Femur (tissue), 1 donor: ENCODE measurements at regions not wholly inside any gene's neighbourhood (a gene's known extent, or its start where the extent isn't known, plus 50 kb on each side); places are given as distances from the start of the nearest gene placed in this dataset.
"Not testable (repeated sequence)": the region's sequence is repeated elsewhere in the genome, so short reads cannot be mapped to it uniquely, and the experiment has no call there.

Source experiments
- DNase-seq: peaks from one replicate; pipeline ENCODE4 v3.0.0-alpha.2; 2017

GRCh38 chr16:10275214-10275996 lies 93.2 kb upstream of the GRIN2A start:
- DNase-seq: not testable (repeated sequence)

- no peak for DNase-seq
Observed at GRCh38 chr16:10277597-10277996, 95.4 kb upstream of the GRIN2A start.

GRCh38 chr16:10280262-10281170 lies 98.3 kb upstream of the GRIN2A start:
- no peak for DNase-seq

GRCh38 chr16:10282367-10282766 lies 100.1 kb upstream of the GRIN2A start:
- DNase-seq: no peak

- DNase-seq: not testable (repeated sequence)
Observed at GRCh38 chr16:10283246-10283645, 101.0 kb upstream of the GRIN2A start.

- DNase-seq: not testable (repeated sequence)
Observed at GRCh38 chr16:10290467-10291105, 95.3 kb upstream of the ATF7IP2 start.

GRCh38 chr16:10292197-10292596 lies 93.7 kb upstream of the ATF7IP2 start:
- not testable (repeated sequence) for DNase-seq

GRCh38 chr16:10292976-10293375 lies 92.9 kb upstream of the ATF7IP2 start:
- not testable (repeated sequence) for DNase-seq

GRCh38 chr16:10294153-10294552 lies 91.7 kb upstream of the ATF7IP2 start:
- DNase-seq: not testable (repeated sequence)

GRCh38 chr16:10296956-10297340 lies 88.9 kb upstream of the ATF7IP2 start:
- no peak for DNase-seq

- peak; percentile 20 for DNase-seq
Observed at GRCh38 chr16:10297341-10298006, 88.4 kb upstream of the ATF7IP2 start.

GRCh38 chr16:10300905-10301304 lies 85.0 kb upstream of the ATF7IP2 start:
- no peak for DNase-seq

- not testable (repeated sequence) for DNase-seq
Observed at GRCh38 chr16:10301547-10301946, 84.3 kb upstream of the ATF7IP2 start.

- no peak for DNase-seq
Observed at GRCh38 chr16:10305912-10306311, 79.9 kb upstream of the ATF7IP2 start.

- no peak for DNase-seq
Observed at GRCh38 chr16:10308305-10309193, 77.3 kb upstream of the ATF7IP2 start.

- no peak for DNase-seq
Observed at GRCh38 chr16:10309271-10309932, 76.5 kb upstream of the ATF7IP2 start.

GRCh38 chr16:10312008-10312407 lies 73.9 kb upstream of the ATF7IP2 start:
- no peak for DNase-seq

GRCh38 chr16:10312784-10313724 lies 72.8 kb upstream of the ATF7IP2 start:
- no peak for DNase-seq

- DNase-seq: no peak
Observed at GRCh38 chr16:10314317-10314716, 71.5 kb upstream of the ATF7IP2 start.

- no peak for DNase-seq
Observed at GRCh38 chr16:10314811-10315210, 71.0 kb upstream of the ATF7IP2 start.
